ENCODE measurements at regions not wholly inside any gene's neighbourhood (a gene's known extent, or its start where the extent isn't known, plus 50 kb on each side); places are given as distances from the start of the nearest gene placed in this dataset.

DNA sequence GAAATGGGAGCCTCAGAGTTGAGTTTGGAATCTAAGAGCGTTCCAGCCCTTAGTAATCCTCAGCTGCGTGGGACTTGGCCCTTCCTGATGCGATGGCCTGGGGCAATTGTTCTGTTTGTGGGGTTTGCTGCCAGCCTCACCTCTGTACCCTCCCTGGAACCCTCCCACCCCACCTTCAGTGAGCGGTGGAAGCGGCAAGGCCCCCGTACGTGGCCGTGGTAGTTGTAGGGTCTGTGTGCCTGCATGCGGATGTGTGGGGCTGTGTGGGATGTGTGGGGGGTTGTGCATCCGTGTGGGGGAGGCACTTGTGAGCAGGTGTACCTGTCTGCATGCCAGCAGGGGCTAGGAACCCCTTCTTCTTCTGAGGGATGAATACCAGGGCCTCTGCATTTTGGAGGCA is 65.4 kb upstream of the ADRA2C start:
- ChIA-PET CTCF (ENCODE audit: low intra/inter-chr PET ratio, low total read pairs) (no interaction called here), POLR2A (no interaction called here)
- 39% methylated on average over 5 of the region's 10 CpGs for WGBS (ENCODE audit: low lambda C conversion rate)
- peaks cover 17% of the 10 kb centered on the region for H3K9me3 ChIP-seq (ENCODE audit: low read length)
- no peak for DNase-seq (ENCODE audit: low spot score)
- H3K4me3 ChIP-seq (replicated peaks in 1 of 3; ENCODE audit: insufficient read depth in 1 of 3, low read depth in 2 of 3, low read length in 3 of 3), result no peak overlapping the region
- H3K4me1 ChIP-seq (ENCODE audit: insufficient read depth, low read length), result 0 out of 2 replicates have a peak, but pooled peaks cover 5% of the 10 kb centered on the region
- no peaks in the 10 kb centered on the region for H3K79me2 ChIP-seq (ENCODE audit: insufficient read depth, low read length)
- no peak overlapping the region for H3K27ac ChIP-seq (ENCODE audit: extremely low read length, insufficient read depth, low read length)
- H2AFZ ChIP-seq (ENCODE audit: low read length), result no peak overlapping the region
- in situ Hi-C loops (cut with HindIII; ENCODE audit: extremely low pct_ligation_motif_present, low pct_unique_long_range_greater_than_20kb) (no loop called here), intact Hi-C loops (cut with micrococcal nuclease; ENCODE audit: unreplicated experiment) (no loop called here)
- H3K4me2 ChIP-seq (ENCODE audit: low read depth, low read length), result no peak overlapping the region
- TF ChIP-seq, protein P1, sequence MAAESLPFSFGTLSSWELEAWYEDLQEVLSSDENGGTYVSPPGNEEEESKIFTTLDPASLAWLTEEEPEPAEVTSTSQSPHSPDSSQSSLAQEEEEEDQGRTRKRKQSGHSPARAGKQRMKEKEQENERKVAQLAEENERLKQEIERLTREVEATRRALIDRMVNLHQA (CRISPR knock-in tag; IDR thresholded peaks at IDR 0.05), result no peak
- peaks cover 9 to 55% of the 10 kb centered on the region in 2 experiments; a peak in 4 of 5 replicates for H3K27me3 ChIP-seq (ENCODE audit: control insufficient read depth in 1 of 2, insufficient read depth in 2 of 2, low read length in 2 of 2)
- no peak overlapping the region for H3K9ac ChIP-seq (ENCODE audit: insufficient read depth, low read depth, low read length)
- no peaks in the 10 kb centered on the region for H3K36me3 ChIP-seq (replicated peaks in 1 of 2; ENCODE audit: control insufficient read depth in 1 of 2, insufficient read depth in 2 of 2, low read length in 2 of 2)
- H4K20me1 ChIP-seq (ENCODE audit: insufficient read depth, low read length), result no peaks in the 10 kb centered on the region
- BruUV-seq (replicated peaks), result no TSS peak
- no peak for ATAC-seq
- no peak for FAIRE-seq

DNA sequence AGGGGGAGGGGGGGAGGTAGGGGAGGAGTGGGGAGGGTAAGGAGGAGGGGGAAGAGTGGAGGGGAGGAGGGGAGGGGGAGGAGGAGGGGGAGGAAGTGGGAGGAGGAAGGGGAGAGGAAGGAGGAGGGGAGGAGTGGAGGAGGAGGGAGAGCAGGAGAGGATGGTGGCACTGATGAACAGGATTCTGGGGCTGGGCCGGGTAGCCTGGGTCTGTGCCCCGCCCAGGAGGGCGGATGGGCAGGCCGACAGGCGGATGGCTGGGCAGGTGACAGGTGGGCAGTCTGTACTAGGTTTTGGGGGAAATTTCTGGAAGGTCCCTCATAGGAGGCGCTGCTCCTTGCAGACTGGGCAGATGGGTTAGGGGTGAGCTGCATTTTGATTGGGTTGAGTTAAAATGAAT is 66.0 kb upstream of the ADRA2C start:
- ChIA-PET CTCF (ENCODE audit: low intra/inter-chr PET ratio, low total read pairs) (no interaction called here), POLR2A (no interaction called here)
- Histone ChIP-seq H3K9me3 (ENCODE audit: low read length) (peaks cover 17% of the 10 kb centered on the region), H3K27me3 (ENCODE audit: control insufficient read depth in 1 of 2, insufficient read depth in 2 of 2, low read length in 2 of 2) (peaks cover 9 to 50% of the 10 kb centered on the region in 2 experiments; a peak in 4 of 5 replicates), H3K36me3 (replicated peaks in 1 of 2; ENCODE audit: control insufficient read depth in 1 of 2, insufficient read depth in 2 of 2, low read length in 2 of 2) (no peaks in the 10 kb centered on the region), H3K9ac (ENCODE audit: insufficient read depth, low read depth, low read length) (no peak overlapping the region), H3K27ac (ENCODE audit: extremely low read length, insufficient read depth, low read length) (no peak overlapping the region), H2AFZ (ENCODE audit: low read length) (no peak overlapping the region), H4K20me1 (ENCODE audit: insufficient read depth, low read length) (no peaks in the 10 kb centered on the region), H3K4me3 (replicated peaks in 1 of 3; ENCODE audit: insufficient read depth in 1 of 3, low read depth in 2 of 3, low read length in 3 of 3) (no peak overlapping the region), H3K79me2 (ENCODE audit: insufficient read depth, low read length) (no peaks in the 10 kb centered on the region), H3K4me2 (ENCODE audit: low read depth, low read length) (no peak overlapping the region), H3K4me1 (ENCODE audit: insufficient read depth, low read length) (0 out of 2 replicates have a peak, but pooled peaks cover 5% of the 10 kb centered on the region)
- in situ Hi-C loops (cut with HindIII; ENCODE audit: extremely low pct_ligation_motif_present, low pct_unique_long_range_greater_than_20kb) (no loop called here), intact Hi-C loops (cut with micrococcal nuclease; ENCODE audit: unreplicated experiment) (no loop called here)
- ATAC-seq, result no peak
- DNase-seq (ENCODE audit: low spot score), result no peak
- no TSS peak for BruUV-seq (replicated peaks)
- FAIRE-seq, result no peak
- WGBS (ENCODE audit: low lambda C conversion rate), result 0% methylated on average over 6 of the region's 6 CpGs
- TF ChIP-seq, protein P2, sequence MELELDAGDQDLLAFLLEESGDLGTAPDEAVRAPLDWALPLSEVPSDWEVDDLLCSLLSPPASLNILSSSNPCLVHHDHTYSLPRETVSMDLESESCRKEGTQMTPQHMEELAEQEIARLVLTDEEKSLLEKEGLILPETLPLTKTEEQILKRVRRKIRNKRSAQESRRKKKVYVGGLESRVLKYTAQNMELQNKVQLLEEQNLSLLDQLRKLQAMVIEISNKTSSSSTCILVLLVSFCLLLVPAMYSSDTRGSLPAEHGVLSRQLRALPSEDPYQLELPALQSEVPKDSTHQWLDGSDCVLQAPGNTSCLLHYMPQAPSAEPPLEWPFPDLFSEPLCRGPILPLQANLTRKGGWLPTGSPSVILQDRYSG (CRISPR knock-in tag; IDR thresholded peaks at IDR 0.05), result no peak
- TF ChIP-seq, protein P3, sequence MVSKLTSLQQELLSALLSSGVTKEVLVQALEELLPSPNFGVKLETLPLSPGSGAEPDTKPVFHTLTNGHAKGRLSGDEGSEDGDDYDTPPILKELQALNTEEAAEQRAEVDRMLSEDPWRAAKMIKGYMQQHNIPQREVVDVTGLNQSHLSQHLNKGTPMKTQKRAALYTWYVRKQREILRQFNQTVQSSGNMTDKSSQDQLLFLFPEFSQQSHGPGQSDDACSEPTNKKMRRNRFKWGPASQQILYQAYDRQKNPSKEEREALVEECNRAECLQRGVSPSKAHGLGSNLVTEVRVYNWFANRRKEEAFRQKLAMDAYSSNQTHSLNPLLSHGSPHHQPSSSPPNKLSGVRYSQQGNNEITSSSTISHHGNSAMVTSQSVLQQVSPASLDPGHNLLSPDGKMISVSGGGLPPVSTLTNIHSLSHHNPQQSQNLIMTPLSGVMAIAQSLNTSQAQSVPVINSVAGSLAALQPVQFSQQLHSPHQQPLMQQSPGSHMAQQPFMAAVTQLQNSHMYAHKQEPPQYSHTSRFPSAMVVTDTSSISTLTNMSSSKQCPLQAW (CRISPR knock-in tag; IDR thresholded peaks at IDR 0.05), result no peak
- TF ChIP-seq CHCHD3 (CRISPR knock-in tag; IDR thresholded peaks at IDR 0.05) (no peak), ELF1 (CRISPR knock-in tag; IDR thresholded peaks at IDR 0.05) (no peak), ATF7 (IDR thresholded peaks at IDR 0.05) (no peak), ATF7 (CRISPR knock-in tag; IDR thresholded peaks at IDR 0.05) (no peak), ZNF550 (CRISPR knock-in tag; IDR thresholded peaks at IDR 0.05; ENCODE audit: borderline replicate concordance) (no peak), POLR2AphosphoS5 (IDR thresholded peaks at IDR 0.05; ENCODE audit: low read depth, low read length) (no peak)
- TF ChIP-seq, protein P4, sequence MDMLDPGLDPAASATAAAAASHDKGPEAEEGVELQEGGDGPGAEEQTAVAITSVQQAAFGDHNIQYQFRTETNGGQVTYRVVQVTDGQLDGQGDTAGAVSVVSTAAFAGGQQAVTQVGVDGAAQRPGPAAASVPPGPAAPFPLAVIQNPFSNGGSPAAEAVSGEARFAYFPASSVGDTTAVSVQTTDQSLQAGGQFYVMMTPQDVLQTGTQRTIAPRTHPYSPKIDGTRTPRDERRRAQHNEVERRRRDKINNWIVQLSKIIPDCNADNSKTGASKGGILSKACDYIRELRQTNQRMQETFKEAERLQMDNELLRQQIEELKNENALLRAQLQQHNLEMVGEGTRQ (IDR thresholded peaks at IDR 0.05; ENCODE audit: low read depth, low read length), result no peak
- TF ChIP-seq, protein P4 (CRISPR knock-in tag; IDR thresholded peaks at IDR 0.05; ENCODE audit: borderline replicate concordance), result no peak
- TF ChIP-seq, protein P5, sequence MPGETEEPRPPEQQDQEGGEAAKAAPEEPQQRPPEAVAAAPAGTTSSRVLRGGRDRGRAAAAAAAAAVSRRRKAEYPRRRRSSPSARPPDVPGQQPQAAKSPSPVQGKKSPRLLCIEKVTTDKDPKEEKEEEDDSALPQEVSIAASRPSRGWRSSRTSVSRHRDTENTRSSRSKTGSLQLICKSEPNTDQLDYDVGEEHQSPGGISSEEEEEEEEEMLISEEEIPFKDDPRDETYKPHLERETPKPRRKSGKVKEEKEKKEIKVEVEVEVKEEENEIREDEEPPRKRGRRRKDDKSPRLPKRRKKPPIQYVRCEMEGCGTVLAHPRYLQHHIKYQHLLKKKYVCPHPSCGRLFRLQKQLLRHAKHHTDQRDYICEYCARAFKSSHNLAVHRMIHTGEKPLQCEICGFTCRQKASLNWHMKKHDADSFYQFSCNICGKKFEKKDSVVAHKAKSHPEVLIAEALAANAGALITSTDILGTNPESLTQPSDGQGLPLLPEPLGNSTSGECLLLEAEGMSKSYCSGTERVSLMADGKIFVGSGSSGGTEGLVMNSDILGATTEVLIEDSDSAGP (CRISPR knock-in tag; IDR thresholded peaks at IDR 0.05; ENCODE audit: borderline replicate concordance), result no peak
- TF ChIP-seq, protein P1 (CRISPR knock-in tag; IDR thresholded peaks at IDR 0.05), result no peak
